ENCODE measurements at regions not wholly inside any gene's neighbourhood (a gene's known extent, or its start where the extent isn't known, plus 50 kb on each side); places are given as distances from the start of the nearest gene placed in this dataset.

- no peak for DNase-seq
Observed at GRCh38 chr11:116694815-116695590, 77.8 kb downstream of the BUD13 start.

GRCh38 chr11:116694349-116694725 lies 78.5 kb downstream of the BUD13 start:
- WGBS, 2 donors = no CpG with 5 or more reads among the region's 3 CpGs
- Histone ChIP-seq H3K4me1 (peaks cover 0 to 23% (median 5%) of the 10 kb centered on the region in 3 donors), H3K27me3 (peaks cover 0 to 52% (median 0%) of the 10 kb centered on the region in 4 donors), H3K9me3 (no peaks in the 10 kb centered on the region), H3K36me3 (no peaks in the 10 kb centered on the region), H3K4me3 (no peak overlapping the region), H3K27ac (no peak overlapping the region)
- DNase-seq = no peak
- TF ChIP-seq CTCF (IDR thresholded peaks at IDR 0.05) = no peak
- TF ChIP-seq POLR2A (IDR thresholded peaks at IDR 0.05) = no peak
- intact Hi-C loops (cut with DNase I) = no loop called here

More at GRCh38 chr11:116694815-116695590, 77.8 kb downstream of the BUD13 start:
- Histone ChIP-seq H3K9me3 (no peaks in the 10 kb centered on the region), H3K27ac (no peak overlapping the region), H3K36me3 (no peaks in the 10 kb centered on the region), H3K4me3 (no peak overlapping the region), H3K27me3 (peaks cover 0 to 55% (median 0%) of the 10 kb centered on the region in 4 donors), H3K4me1 (peaks cover 0 to 23% (median 5%) of the 10 kb centered on the region in 3 donors)
- TF ChIP-seq POLR2A (IDR thresholded peaks at IDR 0.05) (no peak), CTCF (IDR thresholded peaks at IDR 0.05) (peak in 1 of 6 experiments; percentile 7)
- WGBS, 2 donors = 68 to 82% methylated on average over 8 of the region's 14 CpGs
- intact Hi-C loops (cut with DNase I) = no loop called here

- no peak overlapping the region for H3K27ac ChIP-seq
- H3K4me1 ChIP-seq = peaks cover 0 to 23% (median 5%) of the 10 kb centered on the region in 3 donors
- no peak overlapping the region for H3K4me3 ChIP-seq
- WGBS, 2 donors = 35 to 50% methylated on average over 13 of the region's 16 CpGs
- no peaks in the 10 kb centered on the region for H3K9me3 ChIP-seq
- peaks cover 0 to 47% (median 0%) of the 10 kb centered on the region in 4 donors for H3K27me3 ChIP-seq
- no peak for DNase-seq
- H3K36me3 ChIP-seq = no peaks in the 10 kb centered on the region
- intact Hi-C loops (cut with DNase I) = no loop called here
- TF ChIP-seq CTCF (IDR thresholded peaks at IDR 0.05) (no peak), POLR2A (IDR thresholded peaks at IDR 0.05) (no peak)
Observed at GRCh38 chr11:116693593-116694348, 79.0 kb downstream of the BUD13 start.

GRCh38 chr11:116693102-116693570 lies 79.7 kb downstream of the BUD13 start:
- intact Hi-C loops (cut with DNase I) = no loop called here
- WGBS, 2 donors = no CpG with 5 or more reads among the region's 1 CpG
- Histone ChIP-seq H3K27me3 (peaks cover 0 to 45% (median 0%) of the 10 kb centered on the region in 4 donors), H3K27ac (no peak overlapping the region), H3K4me1 (peaks cover 0 to 23% (median 5%) of the 10 kb centered on the region in 3 donors), H3K4me3 (no peak overlapping the region), H3K36me3 (no peaks in the 10 kb centered on the region), H3K9me3 (no peaks in the 10 kb centered on the region)
- no peak for DNase-seq
- TF ChIP-seq POLR2A (IDR thresholded peaks at IDR 0.05) = no peak
- TF ChIP-seq CTCF (IDR thresholded peaks at IDR 0.05) = no peak

All from esophagus squamous epithelium (tissue), 5 donors.